Neural cell (in vitro differentiated cells): ENCODE measurements at regions not wholly inside any gene's neighbourhood (a gene's known extent, or its start where the extent isn't known, plus 50 kb on each side); places are given as distances from the start of the nearest gene placed in this dataset.

ENCODE experiments used
- H2AFZ ChIP-seq: fragments of 200-600, 300-800 bp; sonication (generic), shearing (Covaris generic); 2 replicates; pipeline ENCODE4 v1.6.0; 2014; ENCODE audit warnings: low read depth, mild to moderate bottlenecking, antibody characterized with exemption, low read length, moderate library complexity
- H3F3A ChIP-seq: fragments of 200-600 bp; shearing (Covaris generic); 2 replicates; pipeline ENCODE4 v1.6.1; 2016; ENCODE audit warnings: mild to moderate bottlenecking, moderate library complexity, mixed read lengths, antibody characterized with exemption, low read length; ENCODE audit not compliant: insufficient read depth, poor library complexity, severe bottlenecking
- H3K27ac ChIP-seq: fragments of 200-600, 300-800 bp; sonication (generic), shearing (Covaris generic); 2 replicates; pipeline ENCODE4 v1.5.1; 2014; ENCODE audit warnings: mild to moderate bottlenecking, low read length, moderate library complexity
- H3K27me3 ChIP-seq: fragments of 300-800, 200-600 bp; sonication (generic), shearing (Covaris generic); 2 replicates; pipeline ENCODE4 v1.6.0; 2014; ENCODE audit warnings: mild to moderate bottlenecking, low read depth, low read length, moderate library complexity; ENCODE audit not compliant: insufficient read depth
- H3K36me3 ChIP-seq: fragments of 300-800, 200-600 bp; sonication (generic), shearing (Covaris generic); 2 replicates; pipeline ENCODE4 v1.5.1; 2014; ENCODE audit warnings: mild to moderate bottlenecking, antibody characterized with exemption, low read length, moderate library complexity; ENCODE audit not compliant: insufficient read depth
- H3K4me2 ChIP-seq: fragments of 300-800, 200-600 bp; sonication (generic), shearing (Covaris generic); 2 replicates; pipeline ENCODE4 v1.6.0; 2014; ENCODE audit warnings: mild to moderate bottlenecking, low read length
- H3K4me3 ChIP-seq: fragments of 300-800, 200-600 bp; sonication (generic), shearing (Covaris generic); 2 replicates; pipeline ENCODE4 v1.5.1; 2014; ENCODE audit warnings: mild to moderate bottlenecking, low read length, moderate library complexity
- H3K79me2 ChIP-seq: fragments of 200-600 bp; shearing (Covaris generic); replicated peaks from 2 replicates; pipeline ENCODE4 v1.6.0; 2014; ENCODE audit warnings: mild to moderate bottlenecking, low read length, moderate library complexity; ENCODE audit not compliant: insufficient read depth
- H3K9ac ChIP-seq: fragments of 300-800, 200-600 bp; sonication (generic), shearing (Covaris generic); 2 replicates; pipeline ENCODE4 v1.6.1; 2016; ENCODE audit warnings: mild to moderate bottlenecking, low read length, mixed read lengths
- H3K9me2 ChIP-seq: fragments of 200-600 bp; shearing (Covaris generic); 2 replicates; pipeline ENCODE4 v1.6.1; 2016; ENCODE audit warnings: mild to moderate bottlenecking, low read length, mixed read lengths; ENCODE audit not compliant: insufficient read depth
- H3K9me3 ChIP-seq: fragments of 200-600, 300-800 bp; sonication (generic), shearing (Covaris generic); 2 replicates; pipeline ENCODE4 v1.6.1; 2016; ENCODE audit warnings: mild to moderate bottlenecking, mixed run types, low read length, moderate library complexity, mixed read lengths
- H4K20me1 ChIP-seq: fragments of 200-600 bp; shearing (Covaris generic); 2 replicates; pipeline ENCODE4 v1.6.1; 2016; ENCODE audit warnings: mild to moderate bottlenecking, mixed run types; ENCODE audit not compliant: insufficient read depth
- CTCF ChIP-seq: fragments of 450-650 bp; IDR thresholded peaks from 2 replicates; pipeline ENCODE4 v1.5.1; 2014; ENCODE audit warnings: antibody characterized with exemption, mild to moderate bottlenecking, moderate library complexity; ENCODE audit not compliant: poor library complexity, severe bottlenecking
- EP300 ChIP-seq: fragments of 450-650 bp; conservative IDR thresholded peaks from 2 replicates; pipeline ENCODE4 v1.6.1; 2014; ENCODE audit warnings: antibody characterized with exemption, mild to moderate bottlenecking, moderate library complexity; ENCODE audit not compliant: poor library complexity, severe bottlenecking
- EZH2 ChIP-seq: fragments of 200-600, 300-800 bp; shearing (Covaris generic), sonication (generic); IDR thresholded peaks from 2 replicates; pipeline ENCODE4 v1.6.1; 2014; ENCODE audit warnings: antibody characterized with exemption, low read length, borderline replicate concordance, mild to moderate bottlenecking; ENCODE audit not compliant: insufficient read depth, poor library complexity, severe bottlenecking
- MXI1 ChIP-seq: fragments of 450-650 bp; conservative IDR thresholded peaks from 2 replicates; pipeline ENCODE4 v1.6.1; 2014; ENCODE audit warnings: antibody characterized with exemption, mild to moderate bottlenecking; ENCODE audit not compliant: poor library complexity, severe bottlenecking
- POLR2AphosphoS5 ChIP-seq: IDR thresholded peaks from 2 replicates; pipeline ENCODE4 v1.6.1; 2012
- RAD21 ChIP-seq: fragments of 450-650 bp; conservative IDR thresholded peaks from 2 replicates; pipeline ENCODE4 v1.6.1; 2014; ENCODE audit warnings: antibody characterized with exemption, mild to moderate bottlenecking, moderate library complexity
- SMC3 ChIP-seq: fragments of 450-650 bp; conservative IDR thresholded peaks from 2 replicates; pipeline ENCODE4 v1.6.1; 2014; ENCODE audit warnings: antibody characterized with exemption, mild to moderate bottlenecking, moderate library complexity; ENCODE audit not compliant: poor library complexity
- TAF1 ChIP-seq: IDR thresholded peaks from 2 replicates; pipeline ENCODE4 v1.6.1; 2012; ENCODE audit warnings: low read depth
- TF ChIP-seq, protein P1 (sequence below): IDR thresholded peaks from 2 replicates; pipeline ENCODE4 v1.6.1; 2012; ENCODE audit warnings: borderline replicate concordance

DNA sequence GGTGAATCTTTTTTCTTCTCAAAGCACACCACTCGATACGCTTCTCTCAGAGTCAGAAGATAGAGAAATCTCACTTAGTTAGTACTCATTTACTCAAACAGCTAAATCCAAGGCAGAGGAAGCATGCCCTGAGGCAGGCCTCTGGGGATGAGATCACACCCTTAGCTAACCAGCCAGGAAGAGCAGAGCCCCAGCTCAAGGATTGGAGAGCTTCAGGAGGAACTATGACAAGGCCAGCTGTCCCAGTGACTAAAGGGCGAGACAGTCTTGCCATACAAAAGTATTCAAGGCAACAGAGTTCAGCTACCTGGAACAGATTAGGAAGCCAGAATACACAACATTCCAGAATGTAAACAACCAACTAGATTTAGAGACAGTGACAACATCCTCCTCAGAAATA is 197.7 kb upstream of the CCDC196 start:
- TF ChIP-seq SMC3: no peak
- no peak for TF ChIP-seq POLR2AphosphoS5
- no peak for TF ChIP-seq EP300
- TF ChIP-seq RAD21: no peak
- TF ChIP-seq, protein P1, sequence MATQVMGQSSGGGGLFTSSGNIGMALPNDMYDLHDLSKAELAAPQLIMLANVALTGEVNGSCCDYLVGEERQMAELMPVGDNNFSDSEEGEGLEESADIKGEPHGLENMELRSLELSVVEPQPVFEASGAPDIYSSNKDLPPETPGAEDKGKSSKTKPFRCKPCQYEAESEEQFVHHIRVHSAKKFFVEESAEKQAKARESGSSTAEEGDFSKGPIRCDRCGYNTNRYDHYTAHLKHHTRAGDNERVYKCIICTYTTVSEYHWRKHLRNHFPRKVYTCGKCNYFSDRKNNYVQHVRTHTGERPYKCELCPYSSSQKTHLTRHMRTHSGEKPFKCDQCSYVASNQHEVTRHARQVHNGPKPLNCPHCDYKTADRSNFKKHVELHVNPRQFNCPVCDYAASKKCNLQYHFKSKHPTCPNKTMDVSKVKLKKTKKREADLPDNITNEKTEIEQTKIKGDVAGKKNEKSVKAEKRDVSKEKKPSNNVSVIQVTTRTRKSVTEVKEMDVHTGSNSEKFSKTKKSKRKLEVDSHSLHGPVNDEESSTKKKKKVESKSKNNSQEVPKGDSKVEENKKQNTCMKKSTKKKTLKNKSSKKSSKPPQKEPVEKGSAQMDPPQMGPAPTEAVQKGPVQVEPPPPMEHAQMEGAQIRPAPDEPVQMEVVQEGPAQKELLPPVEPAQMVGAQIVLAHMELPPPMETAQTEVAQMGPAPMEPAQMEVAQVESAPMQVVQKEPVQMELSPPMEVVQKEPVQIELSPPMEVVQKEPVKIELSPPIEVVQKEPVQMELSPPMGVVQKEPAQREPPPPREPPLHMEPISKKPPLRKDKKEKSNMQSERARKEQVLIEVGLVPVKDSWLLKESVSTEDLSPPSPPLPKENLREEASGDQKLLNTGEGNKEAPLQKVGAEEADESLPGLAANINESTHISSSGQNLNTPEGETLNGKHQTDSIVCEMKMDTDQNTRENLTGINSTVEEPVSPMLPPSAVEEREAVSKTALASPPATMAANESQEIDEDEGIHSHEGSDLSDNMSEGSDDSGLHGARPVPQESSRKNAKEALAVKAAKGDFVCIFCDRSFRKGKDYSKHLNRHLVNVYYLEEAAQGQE: no peak
- no peak for TF ChIP-seq EZH2
- TF ChIP-seq MXI1: no peak
- TF ChIP-seq TAF1: no peak
- TF ChIP-seq CTCF: no peak
- no peak overlapping the region for H3K9ac ChIP-seq
- H3F3A ChIP-seq: no peaks in the 10 kb centered on the region
- no peaks in the 10 kb centered on the region for H3K27me3 ChIP-seq
- no peaks in the 10 kb centered on the region for H3K79me2 ChIP-seq
- H2AFZ ChIP-seq: no peak overlapping the region
- H3K27ac ChIP-seq: no peak overlapping the region
- H3K4me3 ChIP-seq: no peak overlapping the region
- no peaks in the 10 kb centered on the region for H3K36me3 ChIP-seq
- no peak overlapping the region for H3K4me2 ChIP-seq
- no peaks in the 10 kb centered on the region for H3K9me2 ChIP-seq
- H3K9me3 ChIP-seq: no peaks in the 10 kb centered on the region
- no peaks in the 10 kb centered on the region for H4K20me1 ChIP-seq

DNA sequence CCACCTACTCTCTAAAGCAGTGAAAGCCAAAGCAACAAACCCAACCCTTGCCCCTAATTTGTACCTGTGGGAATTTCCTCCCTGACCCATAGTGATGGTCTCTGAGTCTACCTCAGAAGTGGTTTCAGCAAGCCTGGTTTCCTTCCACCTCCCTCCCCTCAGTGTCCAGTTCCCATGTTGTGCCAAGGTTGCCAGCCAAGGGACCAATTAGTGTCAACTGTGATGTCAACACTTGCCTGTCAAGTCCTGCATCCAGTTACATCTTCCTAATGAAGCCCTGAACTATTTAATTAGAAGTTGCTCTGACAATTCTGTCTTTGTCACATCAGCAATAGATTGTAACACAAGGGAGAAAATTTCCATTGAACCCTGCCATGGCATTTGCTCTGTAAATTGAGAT is 194.4 kb upstream of the CCDC196 start:
- Histone ChIP-seq H3K4me3 (no peak overlapping the region), H4K20me1 (no peaks in the 10 kb centered on the region), H3K9me2 (no peaks in the 10 kb centered on the region), H3K27ac (no peak overlapping the region), H3K4me2 (no peak overlapping the region), H3F3A (no peaks in the 10 kb centered on the region), H3K9ac (no peak overlapping the region), H2AFZ (no peak overlapping the region), H3K79me2 (no peaks in the 10 kb centered on the region), H3K9me3 (no peaks in the 10 kb centered on the region), H3K36me3 (no peaks in the 10 kb centered on the region), H3K27me3 (no peaks in the 10 kb centered on the region)
- TF ChIP-seq CTCF: no peak
- no peak for TF ChIP-seq MXI1
- no peak for TF ChIP-seq RAD21
- TF ChIP-seq TAF1: no peak
- no peak for TF ChIP-seq EZH2
- TF ChIP-seq SMC3: no peak
- TF ChIP-seq POLR2AphosphoS5: no peak
- TF ChIP-seq, protein P1: no peak
- no peak for TF ChIP-seq EP300
